ENCODE measurements at regions not wholly inside any gene's neighbourhood (a gene's known extent, or its start where the extent isn't known, plus 50 kb on each side); places are given as distances from the start of the nearest gene placed in this dataset.

DNA sequence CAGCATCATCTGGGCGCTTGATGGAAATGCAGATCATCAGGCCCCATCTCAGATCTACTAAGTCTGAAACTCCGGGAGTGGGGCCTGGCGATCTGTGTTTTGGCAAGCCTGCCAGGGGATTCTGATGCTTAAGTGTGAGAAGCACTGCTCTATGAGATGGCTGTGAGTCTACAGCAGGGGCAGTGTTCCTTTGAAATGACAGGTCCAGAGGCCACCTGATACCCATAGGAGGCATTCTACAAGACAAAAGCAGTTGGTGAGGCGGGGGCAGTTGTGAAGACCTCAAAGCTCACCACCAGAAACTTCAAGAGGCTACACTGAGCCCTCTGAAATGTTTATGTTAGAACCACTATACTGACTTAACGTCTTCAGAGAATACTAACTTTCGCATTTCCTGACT is 86.9 kb upstream of the SPATA31D4 start:
- no peak overlapping the region for H2BK120ac ChIP-seq (ENCODE audit: low read depth, low read length)
- H2AK5ac ChIP-seq (ENCODE audit: low read length, severe bottlenecking): peak overlapping the region; percentile 50
- H2BK5ac ChIP-seq (ENCODE audit: low read depth, low read length, poor library complexity, severe bottlenecking): no peak overlapping the region
- WGBS: 78% methylated on average over 6 of the region's 6 CpGs
- H3K14ac ChIP-seq (ENCODE audit: low read length in 2 of 2): no peak overlapping the region
- H2AFZ ChIP-seq (ENCODE audit: low read depth, low read length): no peak overlapping the region
- H3K18ac ChIP-seq (ENCODE audit: low read depth in 1 of 2, low read length in 2 of 2): peak overlapping the region in 1 of 2 experiments; percentile 24
- H3K23ac ChIP-seq (ENCODE audit: low read length in 2 of 2): no peak overlapping the region
- H3K4me2 ChIP-seq (ENCODE audit: low read length, poor library complexity, severe bottlenecking): no peak overlapping the region
- H2BK12ac ChIP-seq (ENCODE audit: low read length in 2 of 2): peak overlapping the region in 1 of 2 experiments; percentile 86
- no peak overlapping the region for H2BK15ac ChIP-seq (ENCODE audit: low read depth, poor library complexity, severe bottlenecking)
- H4K91ac ChIP-seq (ENCODE audit: low read length): no peak overlapping the region
- no peaks in the 10 kb centered on the region for H3K36me3 ChIP-seq (ENCODE audit: control insufficient read depth in 1 of 2, insufficient read depth in 2 of 2, low read depth in 1 of 2, low read length in 2 of 2)
- H3K4me1 ChIP-seq (ENCODE audit: control insufficient read depth, insufficient read depth, low read depth, low read length): peaks cover 7% of the 10 kb centered on the region
- H3K4ac ChIP-seq (ENCODE audit: low read depth in 1 of 2, low read length in 2 of 2): peak overlapping the region in 1 of 2 experiments; percentile 37
- no peak for DNase-seq
- H3K4me3 ChIP-seq (ENCODE audit: insufficient read depth in 1 of 2, low read depth in 1 of 2, low read length in 2 of 2): no peak overlapping the region
- no peak overlapping the region for H4K8ac ChIP-seq (ENCODE audit: low read length)
- H3K27me3 ChIP-seq (ENCODE audit: control insufficient read depth in 1 of 2, insufficient read depth in 1 of 2, low read length in 2 of 2): no peaks in the 10 kb centered on the region
- H3K9ac ChIP-seq (ENCODE audit: low read length): no peak overlapping the region
- no peaks in the 10 kb centered on the region for H3K79me1 ChIP-seq (replicated peaks; ENCODE audit: low read length, poor library complexity, severe bottlenecking)
- H3K9me3 ChIP-seq (ENCODE audit: control insufficient read depth, low read length): no peaks in the 10 kb centered on the region
- H3K27ac ChIP-seq (ENCODE audit: low read length, poor library complexity, severe bottlenecking): no peak overlapping the region

- Histone ChIP-seq H2AFZ (ENCODE audit: low read depth, low read length) (no peak overlapping the region), H2BK120ac (ENCODE audit: low read depth, low read length) (no peak overlapping the region), H3K4me3 (ENCODE audit: insufficient read depth in 1 of 2, low read depth in 1 of 2, low read length in 2 of 2) (no peak overlapping the region), H3K18ac (ENCODE audit: low read depth in 1 of 2, low read length in 2 of 2) (peak overlapping the region in 1 of 2 experiments; percentile 82), H3K4me1 (ENCODE audit: control insufficient read depth, insufficient read depth, low read depth, low read length) (peaks cover 7% of the 10 kb centered on the region), H3K9ac (ENCODE audit: low read length) (no peak overlapping the region), H2AK5ac (ENCODE audit: low read length, severe bottlenecking) (no peak overlapping the region), H3K4ac (ENCODE audit: low read depth in 1 of 2, low read length in 2 of 2) (peak overlapping the region in 1 of 2 experiments; percentile 40), H4K8ac (ENCODE audit: low read length) (no peak overlapping the region), H3K4me2 (ENCODE audit: low read length, poor library complexity, severe bottlenecking) (no peak overlapping the region), H2BK12ac (ENCODE audit: low read length in 2 of 2) (peak overlapping the region in 1 of 2 experiments; percentile 37), H3K36me3 (ENCODE audit: control insufficient read depth in 1 of 2, insufficient read depth in 2 of 2, low read depth in 1 of 2, low read length in 2 of 2) (no peaks in the 10 kb centered on the region), H3K27me3 (ENCODE audit: control insufficient read depth in 1 of 2, insufficient read depth in 1 of 2, low read length in 2 of 2) (no peaks in the 10 kb centered on the region), H4K91ac (ENCODE audit: low read length) (peak overlapping the region; percentile 67), H3K27ac (ENCODE audit: low read length, poor library complexity, severe bottlenecking) (no peak overlapping the region), H3K79me1 (replicated peaks; ENCODE audit: low read length, poor library complexity, severe bottlenecking) (no peaks in the 10 kb centered on the region), H3K14ac (ENCODE audit: low read length in 2 of 2) (peak overlapping the region in 1 of 2 experiments; percentile 55), H2BK5ac (ENCODE audit: low read depth, low read length, poor library complexity, severe bottlenecking) (no peak overlapping the region), H2BK15ac (ENCODE audit: low read depth, poor library complexity, severe bottlenecking) (no peak overlapping the region), H3K9me3 (ENCODE audit: control insufficient read depth, low read length) (no peaks in the 10 kb centered on the region), H3K23ac (ENCODE audit: low read length in 2 of 2) (no peak overlapping the region)
- WGBS: 63% methylated on average over 2 of the region's 2 CpGs
- DNase-seq: no peak
Measured at GRCh38 chr9:81844131-81844567, 84.1 kb upstream of the SPATA31D4 start.

GRCh38 chr9:81847181-81847915 is 80.9 kb upstream of the SPATA31D4 start:
- H2BK120ac ChIP-seq (ENCODE audit: low read depth, low read length): no peak overlapping the region
- H3K14ac ChIP-seq (ENCODE audit: low read length in 2 of 2): no peak overlapping the region
- H2BK15ac ChIP-seq (ENCODE audit: low read depth, poor library complexity, severe bottlenecking): no peak overlapping the region
- no peak overlapping the region for H3K18ac ChIP-seq (ENCODE audit: low read depth in 1 of 2, low read length in 2 of 2)
- no peak overlapping the region for H3K4me3 ChIP-seq (ENCODE audit: insufficient read depth in 1 of 2, low read depth in 1 of 2, low read length in 2 of 2)
- H3K23ac ChIP-seq (ENCODE audit: low read length in 2 of 2): no peak overlapping the region
- H4K8ac ChIP-seq (ENCODE audit: low read length): no peak overlapping the region
- no peak overlapping the region for H3K4ac ChIP-seq (ENCODE audit: low read depth in 1 of 2, low read length in 2 of 2)
- no peak overlapping the region for H3K4me2 ChIP-seq (ENCODE audit: low read length, poor library complexity, severe bottlenecking)
- H4K91ac ChIP-seq (ENCODE audit: low read length): no peak overlapping the region
- H3K9me3 ChIP-seq (ENCODE audit: control insufficient read depth, low read length): no peaks in the 10 kb centered on the region
- H3K27me3 ChIP-seq (ENCODE audit: control insufficient read depth in 1 of 2, insufficient read depth in 1 of 2, low read length in 2 of 2): no peaks in the 10 kb centered on the region
- H3K36me3 ChIP-seq (ENCODE audit: control insufficient read depth in 1 of 2, insufficient read depth in 2 of 2, low read depth in 1 of 2, low read length in 2 of 2): no peaks in the 10 kb centered on the region
- peaks cover 7% of the 10 kb centered on the region for H3K4me1 ChIP-seq (ENCODE audit: control insufficient read depth, insufficient read depth, low read depth, low read length)
- no peak overlapping the region for H3K27ac ChIP-seq (ENCODE audit: low read length, poor library complexity, severe bottlenecking)
- H3K9ac ChIP-seq (ENCODE audit: low read length): no peak overlapping the region
- peak overlapping the region in 1 of 2 experiments; percentile 63 for H2BK12ac ChIP-seq (ENCODE audit: low read length in 2 of 2)
- H2BK5ac ChIP-seq (ENCODE audit: low read depth, low read length, poor library complexity, severe bottlenecking): no peak overlapping the region
- H2AFZ ChIP-seq (ENCODE audit: low read depth, low read length): no peak overlapping the region
- no peaks in the 10 kb centered on the region for H3K79me1 ChIP-seq (replicated peaks; ENCODE audit: low read length, poor library complexity, severe bottlenecking)
- no peak overlapping the region for H2AK5ac ChIP-seq (ENCODE audit: low read length, severe bottlenecking)
- 80% methylated on average over 7 of the region's 9 CpGs for WGBS
- DNase-seq: no peak

GRCh38 chr9:81848472-81848871 is 79.8 kb upstream of the SPATA31D4 start:
- Histone ChIP-seq H3K36me3 (ENCODE audit: control insufficient read depth in 1 of 2, insufficient read depth in 2 of 2, low read depth in 1 of 2, low read length in 2 of 2) (no peaks in the 10 kb centered on the region), H2BK12ac (ENCODE audit: low read length in 2 of 2) (no peak overlapping the region), H4K91ac (ENCODE audit: low read length) (no peak overlapping the region), H2BK120ac (ENCODE audit: low read depth, low read length) (no peak overlapping the region), H3K14ac (ENCODE audit: low read length in 2 of 2) (no peak overlapping the region), H2AFZ (ENCODE audit: low read depth, low read length) (no peak overlapping the region), H3K9me3 (ENCODE audit: control insufficient read depth, low read length) (no peaks in the 10 kb centered on the region), H3K27ac (ENCODE audit: low read length, poor library complexity, severe bottlenecking) (no peak overlapping the region), H2BK5ac (ENCODE audit: low read depth, low read length, poor library complexity, severe bottlenecking) (no peak overlapping the region), H2BK15ac (ENCODE audit: low read depth, poor library complexity, severe bottlenecking) (no peak overlapping the region), H2AK5ac (ENCODE audit: low read length, severe bottlenecking) (no peak overlapping the region), H3K9ac (ENCODE audit: low read length) (peak overlapping the region; percentile 37), H3K4me2 (ENCODE audit: low read length, poor library complexity, severe bottlenecking) (no peak overlapping the region), H4K8ac (ENCODE audit: low read length) (no peak overlapping the region), H3K27me3 (ENCODE audit: control insufficient read depth in 1 of 2, insufficient read depth in 1 of 2, low read length in 2 of 2) (no peaks in the 10 kb centered on the region), H3K18ac (ENCODE audit: low read depth in 1 of 2, low read length in 2 of 2) (no peak overlapping the region), H3K23ac (ENCODE audit: low read length in 2 of 2) (no peak overlapping the region), H3K4me1 (ENCODE audit: control insufficient read depth, insufficient read depth, low read depth, low read length) (peaks cover 6% of the 10 kb centered on the region), H3K79me1 (replicated peaks; ENCODE audit: low read length, poor library complexity, severe bottlenecking) (no peaks in the 10 kb centered on the region), H3K4me3 (ENCODE audit: insufficient read depth in 1 of 2, low read depth in 1 of 2, low read length in 2 of 2) (no peak overlapping the region), H3K4ac (ENCODE audit: low read depth in 1 of 2, low read length in 2 of 2) (no peak overlapping the region)
- 43% methylated on average over 2 of the region's 2 CpGs for WGBS
- peak; percentile 68 for DNase-seq

Data from mesenchymal stem cell (in vitro differentiated cells and primary cell).